ENCODE measurements at regions not wholly inside any gene's neighbourhood (a gene's known extent, or its start where the extent isn't known, plus 50 kb on each side); places are given as distances from the start of the nearest gene placed in this dataset.

- intact Hi-C loops (cut with micrococcal nuclease; ENCODE audit: unreplicated experiment) (no loop called here), in situ Hi-C loops (cut with MboI) (no loop called here)
- H3K27ac ChIP-seq (ENCODE audit: control insufficient read depth, insufficient read depth), result no peak overlapping the region
- no peak overlapping the region for H3K4me2 ChIP-seq (ENCODE audit: control insufficient read depth, insufficient read depth)
- ChIA-PET POLR2A (no interaction called here), CTCF (no interaction called here), SMC1A (ENCODE audit: uncharacterized antibody, unreplicated experiment) (no interaction called here), RAD21 (ENCODE audit: unreplicated experiment) (no interaction called here)
- no peak for ATAC-seq
- H3K9ac ChIP-seq (ENCODE audit: control insufficient read depth, insufficient read depth, low read length), result no peak overlapping the region
- no TSS peak for BruUV-seq (replicated peaks)
- H2AFZ ChIP-seq (ENCODE audit: control insufficient read depth, low read depth, low read length), result no peak overlapping the region
- no peaks in the 10 kb centered on the region for H4K20me1 ChIP-seq (ENCODE audit: control insufficient read depth, insufficient read depth)
- FAIRE-seq, result no peak
- TF ChIP-seq TCF12 (IDR thresholded peaks at IDR 0.05; ENCODE audit: low read depth, low read length), result no peak
- no peak for TF ChIP-seq ASH2L (IDR thresholded peaks at IDR 0.05; ENCODE audit: borderline replicate concordance, low read depth)
- no peak for TF ChIP-seq NFYB (IDR thresholded peaks at IDR 0.05; ENCODE audit: insufficient read depth, low read depth, low read length)
- no peak for TF ChIP-seq MLLT1 (IDR thresholded peaks at IDR 0.05)
- no peak for TF ChIP-seq BHLHE40 (IDR thresholded peaks at IDR 0.05; ENCODE audit: borderline replicate concordance in 1 of 2, low read depth in 2 of 2, low read length in 1 of 2)
- no peak for TF ChIP-seq EED (IDR thresholded peaks at IDR 0.05; ENCODE audit: low read depth)
- no peak for TF ChIP-seq IRF4 (IDR thresholded peaks at IDR 0.05; ENCODE audit: low read depth, low read length)
- TF ChIP-seq ZNF274 (IDR thresholded peaks at IDR 0.05; ENCODE audit: insufficient read depth, insufficient read length), result no peak
- no peak for DNase-seq (ENCODE audit: low read depth, low spot score)
- H3K9me3 ChIP-seq (replicated peaks; ENCODE audit: control insufficient read depth, insufficient read depth, low read length), result no peaks in the 10 kb centered on the region
- no peak overlapping the region for H3K4me3 ChIP-seq
- H3K4me1 ChIP-seq (ENCODE audit: control insufficient read depth, insufficient read depth, low read length), result no peaks in the 10 kb centered on the region
- H3K79me2 ChIP-seq (ENCODE audit: control insufficient read depth, insufficient read depth, low read length), result no peaks in the 10 kb centered on the region
- no peaks in the 10 kb centered on the region for H3K36me3 ChIP-seq (ENCODE audit: control insufficient read depth in 2 of 2, insufficient read depth in 2 of 2, low read length in 1 of 2)
- H3K27me3 ChIP-seq (replicated peaks in 1 of 2; ENCODE audit: control insufficient read depth in 2 of 2, insufficient read depth in 2 of 2, low read length in 1 of 2), result no peaks in the 10 kb centered on the region
Measured at GRCh38 chr2:126568734-126569133, 87.2 kb upstream of the GYPC start.

- SMC1A ChIA-PET (ENCODE audit: uncharacterized antibody, unreplicated experiment), result no interaction called here
- CTCF ChIA-PET, result no interaction called here
- FAIRE-seq (no peak), DNase-seq (ENCODE audit: low read depth, low spot score) (no peak), ATAC-seq (no peak)
- Histone ChIP-seq H3K27me3 (replicated peaks in 1 of 2; ENCODE audit: control insufficient read depth in 2 of 2, insufficient read depth in 2 of 2, low read length in 1 of 2) (no peaks in the 10 kb centered on the region), H3K79me2 (ENCODE audit: control insufficient read depth, insufficient read depth, low read length) (no peaks in the 10 kb centered on the region), H3K27ac (ENCODE audit: control insufficient read depth, insufficient read depth) (no peak overlapping the region), H3K4me3 (no peak overlapping the region), H3K9ac (ENCODE audit: control insufficient read depth, insufficient read depth, low read length) (no peak overlapping the region), H3K9me3 (replicated peaks; ENCODE audit: control insufficient read depth, insufficient read depth, low read length) (no peaks in the 10 kb centered on the region), H3K4me2 (ENCODE audit: control insufficient read depth, insufficient read depth) (no peak overlapping the region), H3K4me1 (ENCODE audit: control insufficient read depth, insufficient read depth, low read length) (no peaks in the 10 kb centered on the region), H3K36me3 (ENCODE audit: control insufficient read depth in 2 of 2, insufficient read depth in 2 of 2, low read length in 1 of 2) (no peaks in the 10 kb centered on the region), H4K20me1 (ENCODE audit: control insufficient read depth, insufficient read depth) (no peaks in the 10 kb centered on the region), H2AFZ (ENCODE audit: control insufficient read depth, low read depth, low read length) (no peak overlapping the region)
- intact Hi-C loops (cut with micrococcal nuclease; ENCODE audit: unreplicated experiment) (no loop called here), in situ Hi-C loops (cut with MboI) (no loop called here)
- BruUV-seq (replicated peaks), result no TSS peak
- WGBS (ENCODE audit: insufficient coverage, insufficient replicate concordance, low lambda C conversion rate, missing lambda C conversion rate), result 38% methylated on average over 3 of the region's 3 CpGs
- POLR2A ChIA-PET, result no interaction called here
- RAD21 ChIA-PET (ENCODE audit: unreplicated experiment), result no interaction called here
- no peak for TF ChIP-seq YY1 (IDR thresholded peaks at IDR 0.05; ENCODE audit: low read depth, low read length)
- no peak for TF ChIP-seq HDAC2 (IDR thresholded peaks at IDR 0.05)
- no peak for TF ChIP-seq KDM1A (IDR thresholded peaks at IDR 0.05; ENCODE audit: borderline replicate concordance)
- TF ChIP-seq DPF2 (IDR thresholded peaks at IDR 0.05), result no peak
- TF ChIP-seq ZBTB4 (CRISPR knock-in tag; IDR thresholded peaks at IDR 0.05), result no peak
- TF ChIP-seq RFX5 (IDR thresholded peaks at IDR 0.05; ENCODE audit: low read depth, low read length), result no peak
Measured at GRCh38 chr2:126571403-126571802, 84.6 kb upstream of the GYPC start.

Data from GM12878 (cell line).